ENCODE measurements at regions not wholly inside any gene's neighbourhood (a gene's known extent, or its start where the extent isn't known, plus 50 kb on each side); places are given as distances from the start of the nearest gene placed in this dataset.

GRCh38 chr5:4225741-4226140 is 630.1 kb downstream of the IRX1 start:
- Histone ChIP-seq H3K27ac (ENCODE audit: low read length) (no peak overlapping the region), H3K36me3 (ENCODE audit: control insufficient read depth, insufficient read depth, low read length) (no peaks in the 10 kb centered on the region), H3K4me1 (ENCODE audit: control insufficient read depth, insufficient read depth, low read length) (no peaks in the 10 kb centered on the region; the same call in 1 of the 2 replicates), H3K27me3 (ENCODE audit: control insufficient read depth, insufficient read depth, low read length) (no peaks in the 10 kb centered on the region), H3K4me3 (ENCODE audit: low read length) (no peak overlapping the region), H3K9me3 (ENCODE audit: control insufficient read depth, insufficient read depth, low read length) (no peaks in the 10 kb centered on the region)
- DNase-seq (ENCODE audit: low read depth, low spot score) = no peak
- WGBS (ENCODE audit: insufficient coverage, insufficient read length) = 100% methylated on average over 1 of the region's 5 CpGs

- H3K9me3 ChIP-seq (ENCODE audit: control insufficient read depth, insufficient read depth, low read length) = no peaks in the 10 kb centered on the region
- H3K27me3 ChIP-seq (ENCODE audit: control insufficient read depth, insufficient read depth, low read length) = no peaks in the 10 kb centered on the region
- H3K4me3 ChIP-seq (ENCODE audit: low read length) = no peak overlapping the region
- no peak overlapping the region for H3K27ac ChIP-seq (ENCODE audit: low read length)
- no peak for DNase-seq (ENCODE audit: low read depth, low spot score)
- WGBS (ENCODE audit: insufficient coverage, insufficient read length) = no CpG with 5 or more reads among the region's 5 CpGs
- no peaks in the 10 kb centered on the region; the same call in 1 of the 2 replicates for H3K4me1 ChIP-seq (ENCODE audit: control insufficient read depth, insufficient read depth, low read length)
- no peaks in the 10 kb centered on the region for H3K36me3 ChIP-seq (ENCODE audit: control insufficient read depth, insufficient read depth, low read length)
Measured at GRCh38 chr5:4226565-4226964, 630.9 kb downstream of the IRX1 start.

DNA sequence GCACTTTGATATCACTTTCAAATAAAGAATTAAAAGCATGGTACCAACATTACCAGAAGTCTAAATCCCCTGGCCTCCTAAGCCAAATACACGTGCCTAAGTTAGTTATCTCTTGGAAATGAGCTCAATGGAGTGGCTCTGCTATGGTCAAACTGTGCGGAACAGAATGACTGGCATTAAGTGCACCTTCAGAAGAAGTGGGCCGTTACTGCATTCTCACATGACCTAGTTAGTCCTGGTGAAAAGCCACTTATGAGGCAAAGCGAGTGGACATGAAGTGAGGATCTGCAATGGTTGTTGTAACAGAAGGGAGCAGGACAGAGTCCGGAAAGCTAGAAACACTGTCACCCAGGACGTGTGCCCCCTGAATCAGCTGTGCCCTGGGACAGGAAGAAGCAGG is 633.1 kb downstream of the IRX1 start:
- no peaks in the 10 kb centered on the region for H3K27me3 ChIP-seq (ENCODE audit: control insufficient read depth, insufficient read depth, low read length)
- no peak for DNase-seq (ENCODE audit: low read depth, low spot score)
- no CpG with 5 or more reads among the region's 6 CpGs for WGBS (ENCODE audit: insufficient coverage, insufficient read length)
- H3K36me3 ChIP-seq (ENCODE audit: control insufficient read depth, insufficient read depth, low read length) = no peaks in the 10 kb centered on the region
- H3K27ac ChIP-seq (ENCODE audit: low read length) = no peak overlapping the region
- H3K9me3 ChIP-seq (ENCODE audit: control insufficient read depth, insufficient read depth, low read length) = no peaks in the 10 kb centered on the region
- H3K4me3 ChIP-seq (ENCODE audit: low read length) = no peak overlapping the region
- no peaks in the 10 kb centered on the region; the same call in 1 of the 2 replicates for H3K4me1 ChIP-seq (ENCODE audit: control insufficient read depth, insufficient read depth, low read length)

- Histone ChIP-seq H3K4me3 (ENCODE audit: low read length) (no peak overlapping the region), H3K4me1 (ENCODE audit: control insufficient read depth, insufficient read depth, low read length) (no peaks in the 10 kb centered on the region; the same call in 1 of the 2 replicates), H3K36me3 (ENCODE audit: control insufficient read depth, insufficient read depth, low read length) (no peaks in the 10 kb centered on the region), H3K27me3 (ENCODE audit: control insufficient read depth, insufficient read depth, low read length) (no peaks in the 10 kb centered on the region), H3K27ac (ENCODE audit: low read length) (no peak overlapping the region), H3K9me3 (ENCODE audit: control insufficient read depth, insufficient read depth, low read length) (no peaks in the 10 kb centered on the region)
- DNase-seq (ENCODE audit: low read depth, low spot score) = no peak
- WGBS (ENCODE audit: insufficient coverage, insufficient read length) = no CpG with 5 or more reads among the region's 17 CpGs
Measured at GRCh38 chr5:4229414-4230292, 634.0 kb downstream of the IRX1 start.

DNA sequence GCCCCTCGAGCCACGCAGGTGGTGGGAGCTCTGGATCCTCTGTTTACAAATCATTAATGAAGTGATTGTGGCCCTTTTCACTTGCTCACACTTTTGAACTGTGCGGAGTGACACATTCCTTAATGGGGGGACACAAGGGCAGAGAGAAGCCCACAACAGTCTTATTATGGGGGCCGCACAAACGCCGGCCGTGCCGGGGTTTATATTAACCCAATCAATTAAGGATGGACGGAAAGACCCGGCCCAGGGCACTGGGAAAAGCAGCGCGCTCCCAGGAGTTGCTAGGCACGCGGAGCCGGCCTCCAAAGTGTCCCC is 634.8 kb downstream of the IRX1 start:
- DNase-seq (ENCODE audit: low read depth, low spot score) = no peak
- Histone ChIP-seq H3K4me1 (ENCODE audit: control insufficient read depth, insufficient read depth, low read length) (no peaks in the 10 kb centered on the region; the same call in 1 of the 2 replicates), H3K36me3 (ENCODE audit: control insufficient read depth, insufficient read depth, low read length) (no peaks in the 10 kb centered on the region), H3K27ac (ENCODE audit: low read length) (no peak overlapping the region), H3K27me3 (ENCODE audit: control insufficient read depth, insufficient read depth, low read length) (no peaks in the 10 kb centered on the region), H3K4me3 (ENCODE audit: low read length) (no peak overlapping the region), H3K9me3 (ENCODE audit: control insufficient read depth, insufficient read depth, low read length) (no peaks in the 10 kb centered on the region)
- no CpG with 5 or more reads among the region's 15 CpGs for WGBS (ENCODE audit: insufficient coverage, insufficient read length)

DNA sequence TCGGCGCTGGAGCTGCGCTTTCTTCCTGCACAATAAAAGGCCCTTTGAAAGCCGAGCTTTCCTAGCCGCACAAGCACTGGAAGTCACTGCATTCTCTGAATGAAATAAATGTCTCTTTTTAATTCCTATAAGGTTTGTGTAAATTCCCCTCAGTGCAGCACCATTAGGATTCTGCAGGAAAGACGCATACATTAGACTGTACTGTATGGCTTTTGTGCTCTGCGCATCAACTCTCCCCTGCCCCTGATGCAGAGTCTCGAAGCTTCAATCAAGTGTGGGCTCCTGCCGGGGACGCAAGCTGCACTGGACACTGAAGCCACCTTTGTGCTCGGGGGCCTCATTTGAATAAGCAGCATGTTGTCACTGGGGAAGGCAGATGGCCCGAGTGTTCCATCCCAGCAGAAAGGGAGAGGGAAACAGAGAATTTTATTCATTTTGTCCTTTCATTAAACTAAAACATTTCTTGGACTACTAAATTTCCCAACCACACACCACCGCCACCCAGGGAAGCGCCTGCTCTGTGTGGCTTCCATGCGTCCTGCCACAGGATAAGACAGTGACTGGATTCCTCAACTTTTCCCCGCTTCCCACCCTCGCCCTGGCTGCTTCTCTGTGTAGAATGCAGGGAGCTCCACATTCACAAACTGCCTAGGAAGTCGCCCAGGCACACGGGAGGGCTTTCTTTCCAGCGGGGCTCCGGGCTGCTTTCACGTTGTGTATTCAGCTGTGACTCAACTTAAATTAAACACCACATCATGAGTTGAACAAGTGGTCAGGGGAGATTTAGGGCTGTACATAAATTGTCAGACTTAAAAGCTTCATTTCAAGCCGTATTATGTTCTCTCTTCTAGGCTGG is 635.4 kb downstream of the IRX1 start:
- Histone ChIP-seq H3K27ac (ENCODE audit: low read length) (no peak overlapping the region), H3K36me3 (ENCODE audit: control insufficient read depth, insufficient read depth, low read length) (no peaks in the 10 kb centered on the region), H3K4me3 (ENCODE audit: low read length) (no peak overlapping the region), H3K4me1 (ENCODE audit: control insufficient read depth, insufficient read depth, low read length) (no peaks in the 10 kb centered on the region; the same call in 1 of the 2 replicates), H3K9me3 (ENCODE audit: control insufficient read depth, insufficient read depth, low read length) (no peaks in the 10 kb centered on the region), H3K27me3 (ENCODE audit: control insufficient read depth, insufficient read depth, low read length) (no peaks in the 10 kb centered on the region)
- no peak for DNase-seq (ENCODE audit: low read depth, low spot score)
- WGBS (ENCODE audit: insufficient coverage, insufficient read length) = no CpG with 5 or more reads among the region's 23 CpGs

DNA sequence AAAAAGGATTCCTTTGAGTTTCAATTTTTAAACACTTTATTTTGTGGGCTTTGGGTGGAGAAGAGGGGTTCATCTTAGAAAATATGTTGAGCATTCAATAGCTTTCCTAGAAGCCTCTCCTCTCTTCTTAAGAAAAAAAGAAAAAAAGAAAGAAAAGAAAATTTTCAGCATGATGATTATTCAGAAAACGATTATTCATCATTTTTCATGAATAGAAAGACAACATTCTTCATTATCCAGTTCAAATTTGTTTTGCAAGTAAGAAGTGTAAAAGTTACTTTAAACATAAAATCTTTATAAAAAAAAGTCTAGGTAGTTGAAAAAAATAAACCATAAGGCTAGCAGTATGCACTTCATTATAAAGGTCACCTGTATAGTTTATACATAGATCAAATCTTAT is 636.5 kb downstream of the IRX1 start:
- no peak overlapping the region for H3K4me3 ChIP-seq (ENCODE audit: low read length)
- DNase-seq (ENCODE audit: low read depth, low spot score) = no peak
- H3K27me3 ChIP-seq (ENCODE audit: control insufficient read depth, insufficient read depth, low read length) = no peaks in the 10 kb centered on the region
- no peaks in the 10 kb centered on the region for H3K9me3 ChIP-seq (ENCODE audit: control insufficient read depth, insufficient read depth, low read length)
- no peaks in the 10 kb centered on the region; the same call in 1 of the 2 replicates for H3K4me1 ChIP-seq (ENCODE audit: control insufficient read depth, insufficient read depth, low read length)
- no peaks in the 10 kb centered on the region for H3K36me3 ChIP-seq (ENCODE audit: control insufficient read depth, insufficient read depth, low read length)
- no peak overlapping the region for H3K27ac ChIP-seq (ENCODE audit: low read length)
- WGBS (ENCODE audit: insufficient coverage, insufficient read length) = no CpG with 5 or more reads among the region's 1 CpG

- Histone ChIP-seq H3K4me1 (ENCODE audit: control insufficient read depth, insufficient read depth, low read length) (no peaks in the 10 kb centered on the region; the same call in 1 of the 2 replicates), H3K36me3 (ENCODE audit: control insufficient read depth, insufficient read depth, low read length) (no peaks in the 10 kb centered on the region), H3K9me3 (ENCODE audit: control insufficient read depth, insufficient read depth, low read length) (no peaks in the 10 kb centered on the region), H3K27me3 (ENCODE audit: control insufficient read depth, insufficient read depth, low read length) (no peaks in the 10 kb centered on the region), H3K27ac (ENCODE audit: low read length) (no peak overlapping the region), H3K4me3 (ENCODE audit: low read length) (no peak overlapping the region)
- DNase-seq (ENCODE audit: low read depth, low spot score) = no peak
- no CpG with 5 or more reads among the region's 5 CpGs for WGBS (ENCODE audit: insufficient coverage, insufficient read length)
Measured at GRCh38 chr5:4233671-4234070, 638.0 kb downstream of the IRX1 start.

DNA sequence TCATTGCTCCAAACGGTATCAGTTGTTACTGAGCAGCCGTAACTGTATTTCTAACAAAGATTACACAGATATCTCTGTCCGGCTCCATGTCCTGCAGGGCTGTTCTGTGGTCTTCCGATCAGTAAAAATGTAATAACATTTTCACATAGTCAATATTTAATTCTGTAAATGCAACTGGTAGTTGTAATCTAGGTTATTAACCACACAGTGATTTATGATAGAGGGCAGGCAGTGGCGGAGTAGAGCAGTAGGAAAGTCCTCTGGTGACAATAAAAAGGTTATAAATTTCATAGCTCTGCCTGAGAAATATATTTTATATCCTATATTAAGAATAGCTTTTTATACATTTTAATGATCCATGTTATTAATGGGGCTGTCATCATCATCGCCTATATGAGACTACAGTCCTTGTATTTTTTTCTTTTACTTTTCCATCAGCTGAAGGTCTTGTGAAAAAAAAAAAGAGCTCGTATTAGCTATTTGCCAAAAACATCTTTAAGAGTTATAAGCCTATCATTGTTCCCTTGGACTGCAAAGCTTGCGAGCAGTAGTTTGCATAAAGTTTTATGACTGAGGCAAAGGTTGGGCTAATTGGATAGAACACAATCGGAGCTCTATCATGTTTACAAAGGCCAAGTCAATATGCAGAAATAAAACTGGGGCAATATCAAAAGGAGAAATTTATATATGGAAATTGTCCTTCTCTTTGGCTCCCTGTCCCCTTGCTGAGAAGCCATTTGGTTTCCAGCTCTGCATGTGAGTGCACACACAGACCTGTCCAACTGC is 648.0 kb downstream of the IRX1 start:
- Histone ChIP-seq H3K27ac (ENCODE audit: low read length) (no peak overlapping the region), H3K4me1 (ENCODE audit: control insufficient read depth, insufficient read depth, low read length) (0 out of 2 replicates have a peak, but pooled peaks cover 1% of the 10 kb centered on the region), H3K27me3 (ENCODE audit: control insufficient read depth, insufficient read depth, low read length) (no peaks in the 10 kb centered on the region), H3K9me3 (ENCODE audit: control insufficient read depth, insufficient read depth, low read length) (0 out of 2 replicates have a peak, but pooled peaks cover 1% of the 10 kb centered on the region), H3K36me3 (ENCODE audit: control insufficient read depth, insufficient read depth, low read length) (no peaks in the 10 kb centered on the region), H3K4me3 (ENCODE audit: low read length) (no peak overlapping the region)
- no CpG with 5 or more reads among the region's 9 CpGs for WGBS (ENCODE audit: insufficient coverage, insufficient read length)
- no peak for DNase-seq (ENCODE audit: low read depth, low spot score)

GRCh38 chr5:4244306-4244705 is 648.7 kb downstream of the IRX1 start:
- Histone ChIP-seq H3K36me3 (ENCODE audit: control insufficient read depth, insufficient read depth, low read length) (no peaks in the 10 kb centered on the region), H3K4me1 (ENCODE audit: control insufficient read depth, insufficient read depth, low read length) (0 out of 2 replicates have a peak, but pooled peaks cover 1% of the 10 kb centered on the region), H3K27ac (ENCODE audit: low read length) (no peak overlapping the region), H3K27me3 (ENCODE audit: control insufficient read depth, insufficient read depth, low read length) (no peaks in the 10 kb centered on the region), H3K4me3 (ENCODE audit: low read length) (no peak overlapping the region), H3K9me3 (ENCODE audit: control insufficient read depth, insufficient read depth, low read length) (0 out of 2 replicates have a peak, but pooled peaks cover 1% of the 10 kb centered on the region)
- no peak for DNase-seq (ENCODE audit: low read depth, low spot score)
- WGBS (ENCODE audit: insufficient coverage, insufficient read length) = no CpG with 5 or more reads among the region's 9 CpGs

Measured in iPS DF 6.9 (cell line).